SK-N-SH treated with all-trans-retinoic acid at 6 μM for 48 hours (cell line): ENCODE measurements at regions not wholly inside any gene's neighbourhood (a gene's known extent, or its start where the extent isn't known, plus 50 kb on each side); places are given as distances from the start of the nearest gene placed in this dataset.

Experiments used
- ATAC-seq: fragments of 200-7000 bp; cut with Tn5 transposase; 3 replicates; pipeline ENCODE4 v1.9.1; 2020; ENCODE audit warnings: mild to moderate bottlenecking, moderate library complexity
- BACH2 ChIP-seq: fragments of 250-450 bp; sonication (Bioruptor Pico); IDR thresholded peaks from 2 replicates; pipeline ENCODE4 v1.9.0; 2021; ENCODE audit warnings: mild to moderate bottlenecking, borderline replicate concordance
- CREB5 ChIP-seq: fragments of 250-450 bp; sonication (Bioruptor Pico); IDR thresholded peaks from 2 replicates; pipeline ENCODE4 v1.5.1; 2020; ENCODE audit warnings: low read depth, mild to moderate bottlenecking, moderate library complexity
- CSDC2 ChIP-seq: fragments of 250-450 bp; sonication (Bioruptor Pico); IDR thresholded peaks from 2 replicates; pipeline ENCODE4 v1.5.0; 2020; ENCODE audit warnings: mild to moderate bottlenecking, moderate library complexity
- ESRRG ChIP-seq: fragments of 250-450 bp; sonication (Bioruptor Pico); IDR thresholded peaks from 2 replicates; pipeline ENCODE4 v1.6.1; 2021; ENCODE audit warnings: mild to moderate bottlenecking
- GLIS3 ChIP-seq: fragments of 250-450 bp; sonication (Bioruptor Pico); IDR thresholded peaks from 2 replicates; pipeline ENCODE4 v1.5.0; 2020; ENCODE audit warnings: mild to moderate bottlenecking, moderate library complexity
- ISL1 ChIP-seq: fragments of 250-450 bp; sonication (Bioruptor Pico); IDR thresholded peaks from 2 replicates; pipeline ENCODE4 v2.1.2; 2022; ENCODE audit warnings: mild to moderate bottlenecking, moderate library complexity
- OSR1 ChIP-seq: fragments of 250-450 bp; sonication (Bioruptor Pico); IDR thresholded peaks from 2 replicates; pipeline ENCODE4 v1.8.0; 2022; ENCODE audit warnings: moderate library complexity, mild to moderate bottlenecking, inconsistent platforms
- POU6F1 ChIP-seq: fragments of 250-450 bp; sonication (Bioruptor Pico); IDR thresholded peaks from 2 replicates; pipeline ENCODE4 v1.8.0; 2021; ENCODE audit warnings: low read depth, mild to moderate bottlenecking, moderate library complexity, borderline replicate concordance
- PPARA ChIP-seq: fragments of 250-450 bp; sonication (Bioruptor Pico); IDR thresholded peaks from 2 replicates; pipeline ENCODE4 v1.5.0; 2020; ENCODE audit warnings: mild to moderate bottlenecking, borderline replicate concordance
- RARB ChIP-seq: fragments of 250-450 bp; sonication (Bioruptor Pico); IDR thresholded peaks from 2 replicates; pipeline ENCODE4 v1.8.0; 2021; ENCODE audit warnings: mild to moderate bottlenecking, moderate library complexity
- SNAI2 ChIP-seq: fragments of 250-450 bp; sonication (Bioruptor Pico); IDR thresholded peaks from 2 replicates; pipeline ENCODE4 v1.5.0; 2020; ENCODE audit warnings: mild to moderate bottlenecking, moderate library complexity
- TCF4 ChIP-seq: fragments of 250-450 bp; sonication (Bioruptor Pico); IDR thresholded peaks from 2 replicates; pipeline ENCODE4 v1.8.0; 2021; ENCODE audit warnings: mild to moderate bottlenecking, moderate library complexity, borderline replicate concordance
- TOX ChIP-seq: fragments of 250-450 bp; sonication (Bioruptor Pico); IDR thresholded peaks from 2 replicates; pipeline ENCODE4 v1.8.0; 2021; ENCODE audit warnings: mild to moderate bottlenecking, moderate library complexity, borderline replicate concordance
- ZC3H10 ChIP-seq: fragments of 250-450 bp; sonication (Bioruptor Pico); IDR thresholded peaks from 2 replicates; pipeline ENCODE4 v1.5.1; 2021; ENCODE audit warnings: mild to moderate bottlenecking, moderate library complexity
- ZFP3 ChIP-seq: fragments of 250-450 bp; sonication (Bioruptor Pico); IDR thresholded peaks from 2 replicates; pipeline ENCODE4 v1.5.0; 2020; ENCODE audit warnings: mild to moderate bottlenecking, moderate library complexity
- ZFP30 ChIP-seq: fragments of 450-650 bp; formaldehyde crosslinking; IDR thresholded peaks from 2 replicates; pipeline ENCODE4 v1.5.0; 2022; ENCODE audit warnings: mild to moderate bottlenecking, moderate library complexity
- ZNF565 ChIP-seq: fragments of 450-650 bp; formaldehyde crosslinking; conservative IDR thresholded peaks from 2 replicates; pipeline ENCODE4 v1.5.0; 2020; ENCODE audit warnings: low read depth, mild to moderate bottlenecking, moderate library complexity
- ZNF70 ChIP-seq: fragments of 450-650 bp; formaldehyde crosslinking; IDR thresholded peaks from 2 replicates; pipeline ENCODE4 v1.5.0; 2020; ENCODE audit warnings: mild to moderate bottlenecking, moderate library complexity
- ZNF8 ChIP-seq: fragments of 450-650 bp; formaldehyde crosslinking; IDR thresholded peaks from 2 replicates; pipeline ENCODE4 v1.5.0; 2020; ENCODE audit warnings: mild to moderate bottlenecking, moderate library complexity
- TF ChIP-seq, protein P1 (sequence below): fragments of 250-450 bp; sonication (Bioruptor Pico); IDR thresholded peaks from 2 replicates; pipeline ENCODE4 v1.5.0; 2020; ENCODE audit warnings: mild to moderate bottlenecking, moderate library complexity
- TF ChIP-seq, protein P2 (sequence below): fragments of 250-450 bp; sonication (Bioruptor Pico); IDR thresholded peaks from 2 replicates; pipeline ENCODE4 v1.5.1; 2021; ENCODE audit warnings: mild to moderate bottlenecking, moderate library complexity

DNA sequence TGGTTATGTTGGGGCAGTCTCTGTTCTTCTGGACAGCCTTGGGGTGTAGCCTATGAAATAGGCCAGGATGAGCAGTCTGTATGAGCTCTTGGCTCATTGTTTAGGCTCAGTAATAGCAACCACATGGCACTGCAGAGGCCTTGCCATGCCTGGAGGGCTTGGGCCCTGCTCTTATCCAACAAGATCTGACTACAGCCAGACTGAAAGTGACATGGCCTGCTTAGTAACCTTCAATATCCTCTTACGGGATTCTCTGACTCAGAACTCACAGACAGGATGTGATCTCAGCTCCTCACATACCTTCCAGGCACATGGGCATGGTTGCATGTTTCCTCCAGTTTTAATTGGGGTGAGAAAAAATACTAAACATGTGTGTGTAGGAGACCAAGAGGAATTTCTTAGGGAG is 289.3 kb downstream of the PTEN start:
- peak; percentile 93 for ATAC-seq
- peak; percentile 73; the same call in 1 of the 2 replicates for TF ChIP-seq ZFP3
- TF ChIP-seq, protein P1, sequence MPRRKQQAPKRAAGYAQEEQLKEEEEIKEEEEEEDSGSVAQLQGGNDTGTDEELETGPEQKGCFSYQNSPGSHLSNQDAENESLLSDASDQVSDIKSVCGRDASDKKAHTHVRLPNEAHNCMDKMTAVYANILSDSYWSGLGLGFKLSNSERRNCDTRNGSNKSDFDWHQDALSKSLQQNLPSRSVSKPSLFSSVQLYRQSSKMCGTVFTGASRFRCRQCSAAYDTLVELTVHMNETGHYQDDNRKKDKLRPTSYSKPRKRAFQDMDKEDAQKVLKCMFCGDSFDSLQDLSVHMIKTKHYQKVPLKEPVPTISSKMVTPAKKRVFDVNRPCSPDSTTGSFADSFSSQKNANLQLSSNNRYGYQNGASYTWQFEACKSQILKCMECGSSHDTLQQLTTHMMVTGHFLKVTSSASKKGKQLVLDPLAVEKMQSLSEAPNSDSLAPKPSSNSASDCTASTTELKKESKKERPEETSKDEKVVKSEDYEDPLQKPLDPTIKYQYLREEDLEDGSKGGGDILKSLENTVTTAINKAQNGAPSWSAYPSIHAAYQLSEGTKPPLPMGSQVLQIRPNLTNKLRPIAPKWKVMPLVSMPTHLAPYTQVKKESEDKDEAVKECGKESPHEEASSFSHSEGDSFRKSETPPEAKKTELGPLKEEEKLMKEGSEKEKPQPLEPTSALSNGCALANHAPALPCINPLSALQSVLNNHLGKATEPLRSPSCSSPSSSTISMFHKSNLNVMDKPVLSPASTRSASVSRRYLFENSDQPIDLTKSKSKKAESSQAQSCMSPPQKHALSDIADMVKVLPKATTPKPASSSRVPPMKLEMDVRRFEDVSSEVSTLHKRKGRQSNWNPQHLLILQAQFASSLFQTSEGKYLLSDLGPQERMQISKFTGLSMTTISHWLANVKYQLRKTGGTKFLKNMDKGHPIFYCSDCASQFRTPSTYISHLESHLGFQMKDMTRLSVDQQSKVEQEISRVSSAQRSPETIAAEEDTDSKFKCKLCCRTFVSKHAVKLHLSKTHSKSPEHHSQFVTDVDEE (CRISPR knock-in tag): peak; percentile 5; the same call in 1 of the 2 replicates
- peak; percentile 68 for TF ChIP-seq ISL1
- TF ChIP-seq BACH2 (CRISPR knock-in tag): no peak
- peak; percentile 73 for TF ChIP-seq OSR1 (CRISPR knock-in tag)
- no peak for TF ChIP-seq ZNF70
- TF ChIP-seq TOX (CRISPR knock-in tag): peak; percentile 67; the same call in 1 of the 2 replicates
- TF ChIP-seq POU6F1 (CRISPR knock-in tag): no peak
- TF ChIP-seq SNAI2: no peak
- peak; percentile 63; the same call in 1 of the 2 replicates for TF ChIP-seq TCF4 (CRISPR knock-in tag)
- TF ChIP-seq CREB5 (CRISPR knock-in tag): 0 out of 2 replicates have a peak, but pooled peaks have one; percentile 45
- TF ChIP-seq ZFP30: no peak

DNA sequence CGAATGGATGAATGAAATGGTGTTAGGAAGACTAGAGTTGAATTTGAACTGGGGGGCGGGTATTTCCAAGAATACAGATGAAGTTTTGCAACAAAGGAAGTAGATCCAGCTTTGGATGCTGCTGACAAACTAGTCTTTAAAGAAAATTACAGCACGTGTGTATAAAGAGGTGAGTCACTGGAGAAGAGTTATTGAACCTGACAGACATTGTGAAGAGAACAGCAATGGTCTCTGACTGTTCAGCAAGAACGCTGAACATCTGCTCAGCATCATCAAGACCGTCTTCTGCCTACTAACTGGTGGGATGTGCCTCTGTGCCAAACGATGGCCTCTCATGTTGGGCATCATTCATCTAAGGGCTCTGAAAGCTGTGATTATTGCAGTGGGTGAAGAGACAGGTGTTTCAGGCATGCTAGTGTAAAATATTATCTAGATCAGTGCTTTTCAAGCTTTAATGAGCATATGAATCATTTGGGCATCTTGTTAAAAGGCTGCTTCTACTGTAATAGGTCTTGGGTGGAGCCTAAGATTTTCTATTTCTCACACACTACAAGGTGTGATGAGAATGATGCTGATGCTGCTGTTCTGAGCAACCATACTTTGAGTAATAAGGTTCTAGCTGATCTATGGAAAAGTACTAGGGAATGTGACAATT is 291.3 kb downstream of the PTEN start:
- peak; percentile 50 for ATAC-seq
- no peak for TF ChIP-seq ZNF70
- no peak for TF ChIP-seq ESRRG (CRISPR knock-in tag)
- no peak for TF ChIP-seq TCF4 (CRISPR knock-in tag)
- TF ChIP-seq, protein P2, sequence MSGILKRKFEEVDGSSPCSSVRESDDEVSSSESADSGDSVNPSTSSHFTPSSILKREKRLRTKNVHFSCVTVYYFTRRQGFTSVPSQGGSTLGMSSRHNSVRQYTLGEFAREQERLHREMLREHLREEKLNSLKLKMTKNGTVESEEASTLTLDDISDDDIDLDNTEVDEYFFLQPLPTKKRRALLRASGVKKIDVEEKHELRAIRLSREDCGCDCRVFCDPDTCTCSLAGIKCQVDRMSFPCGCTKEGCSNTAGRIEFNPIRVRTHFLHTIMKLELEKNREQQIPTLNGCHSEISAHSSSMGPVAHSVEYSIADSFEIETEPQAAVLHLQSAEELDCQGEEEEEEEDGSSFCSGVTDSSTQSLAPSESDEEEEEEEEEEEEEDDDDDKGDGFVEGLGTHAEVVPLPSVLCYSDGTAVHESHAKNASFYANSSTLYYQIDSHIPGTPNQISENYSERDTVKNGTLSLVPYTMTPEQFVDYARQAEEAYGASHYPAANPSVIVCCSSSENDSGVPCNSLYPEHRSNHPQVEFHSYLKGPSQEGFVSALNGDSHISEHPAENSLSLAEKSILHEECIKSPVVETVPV (CRISPR knock-in tag): no peak
- no peak for TF ChIP-seq CREB5 (CRISPR knock-in tag)
- no peak for TF ChIP-seq OSR1 (CRISPR knock-in tag)
- TF ChIP-seq SNAI2: no peak
- TF ChIP-seq GLIS3 (CRISPR knock-in tag): no peak
- no peak for TF ChIP-seq ZFP30
- no peak for TF ChIP-seq TOX (CRISPR knock-in tag)
- no peak for TF ChIP-seq RARB (CRISPR knock-in tag)
- TF ChIP-seq ZFP3: no peak
- TF ChIP-seq BACH2 (CRISPR knock-in tag): no peak
- no peak for TF ChIP-seq ZC3H10 (CRISPR knock-in tag)

GRCh38 chr10:88156341-88156740 is 292.9 kb downstream of the PTEN start:
- no peak for ATAC-seq
- no peak for TF ChIP-seq CREB5 (CRISPR knock-in tag)
- TF ChIP-seq ESRRG (CRISPR knock-in tag): no peak
- no peak for TF ChIP-seq ZFP30
- TF ChIP-seq ISL1: no peak
- TF ChIP-seq PPARA (CRISPR knock-in tag): no peak
- TF ChIP-seq ZNF8: no peak
- TF ChIP-seq CSDC2: no peak
- no peak for TF ChIP-seq GLIS3 (CRISPR knock-in tag)
- no peak for TF ChIP-seq BACH2 (CRISPR knock-in tag)
- TF ChIP-seq OSR1 (CRISPR knock-in tag): no peak
- TF ChIP-seq ZNF565 (CRISPR knock-in tag): no peak
- no peak for TF ChIP-seq RARB (CRISPR knock-in tag)
- TF ChIP-seq ZNF70: no peak
